H54 (cell line): ENCODE measurements at regions not wholly inside any gene's neighbourhood (a gene's known extent, or its start where the extent isn't known, plus 50 kb on each side); places are given as distances from the start of the nearest gene placed in this dataset.

Experiments used
- DNase-seq: peaks from one replicate; pipeline ENCODE4 v3.0.0; 2011; ENCODE audit warnings: low spot score, mixed read lengths; ENCODE audit not compliant: insufficient read length
- FAIRE-seq: peaks from 3 replicates; lab custom pipeline; 2011; peaks lifted over from hg19 to GRCh38; lab: Jason Lieb, UNC
- POLR2A ChIP-seq: IDR thresholded peaks from 2 replicates; pipeline ENCODE4 v1.6.1; 2011; ENCODE audit warnings: low read depth, mild to moderate bottlenecking, low read length

DNA sequence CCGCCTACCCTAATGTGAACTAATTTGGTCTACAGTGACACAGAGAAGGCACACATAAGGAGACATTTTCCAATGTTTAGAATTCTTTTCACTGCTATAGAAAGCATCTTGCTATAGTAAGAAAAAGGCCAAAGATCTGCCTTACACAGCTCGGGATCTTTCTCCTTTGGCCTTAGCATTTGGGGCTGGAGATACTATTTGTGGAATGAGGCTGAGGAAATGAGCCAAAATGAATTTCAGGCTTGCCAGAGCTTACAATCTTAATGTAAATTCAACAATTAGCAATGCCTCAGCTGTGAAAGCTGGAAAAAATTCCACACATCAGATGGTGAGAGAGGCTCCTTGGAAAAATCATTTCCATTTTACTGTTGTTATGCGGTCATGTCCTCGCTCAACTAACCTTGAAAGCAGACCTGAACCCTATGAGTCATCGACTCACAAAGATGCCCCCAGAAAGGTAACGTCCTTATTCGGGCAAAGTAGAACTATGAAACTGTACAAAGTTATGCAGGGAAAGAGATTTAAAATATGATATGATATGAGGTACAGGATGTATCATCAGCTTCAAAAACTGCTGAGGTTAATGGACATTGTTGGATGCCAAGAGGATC lies 324.5 kb upstream of the NBEA start:
- FAIRE-seq (no peak), DNase-seq (no peak)
- TF ChIP-seq POLR2A = no peak

GRCh38 chr13:34618654-34619053 lies 323.4 kb upstream of the NBEA start:
- no peak for TF ChIP-seq POLR2A
- no peak for FAIRE-seq
- DNase-seq = no peak

- DNase-seq (no peak), FAIRE-seq (no peak)
Observed at GRCh38 chr13:34619326-34619725, 322.7 kb upstream of the NBEA start.

GRCh38 chr13:34620074-34620850 lies 321.8 kb upstream of the NBEA start:
- TF ChIP-seq POLR2A = no peak
- DNase-seq = no peak
- FAIRE-seq = no peak

More at GRCh38 chr13:34619326-34619725, 322.7 kb upstream of the NBEA start:
- TF ChIP-seq POLR2A = no peak

DNA sequence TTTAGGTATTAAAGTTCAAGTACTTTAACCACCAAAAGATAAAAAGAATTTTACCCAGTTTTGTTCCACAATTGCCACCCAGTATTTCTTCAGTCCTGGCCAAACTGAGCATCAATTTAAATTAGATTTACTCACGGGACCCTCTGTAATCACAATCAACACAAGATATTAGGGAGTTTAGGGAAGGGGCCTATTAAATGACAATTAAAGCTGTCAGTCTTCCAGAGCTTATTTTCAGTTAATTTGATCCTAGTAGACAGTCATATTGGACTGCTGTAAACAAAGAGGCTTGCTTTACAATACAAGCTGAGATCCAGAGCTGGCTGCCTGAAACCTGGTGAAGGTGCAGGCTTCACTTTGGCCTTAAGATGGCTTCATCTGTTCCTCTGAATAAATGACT lies 321.2 kb upstream of the NBEA start:
- no peak for TF ChIP-seq POLR2A
- FAIRE-seq = no peak

GRCh38 chr13:34623331-34623730 lies 318.7 kb upstream of the NBEA start:
- DNase-seq = no peak
- no peak for FAIRE-seq
- TF ChIP-seq POLR2A = no peak

More for the DNA sequence above, 321.2 kb upstream of the NBEA start:
- DNase-seq = no peak

- DNase-seq = no peak
- no peak for FAIRE-seq
- no peak for TF ChIP-seq POLR2A
Observed at GRCh38 chr13:34627509-34628208, 314.4 kb upstream of the NBEA start.

- no peak for DNase-seq
- no peak for TF ChIP-seq POLR2A
- FAIRE-seq = no peak
Observed at GRCh38 chr13:34628209-34628682, 313.8 kb upstream of the NBEA start.

DNA sequence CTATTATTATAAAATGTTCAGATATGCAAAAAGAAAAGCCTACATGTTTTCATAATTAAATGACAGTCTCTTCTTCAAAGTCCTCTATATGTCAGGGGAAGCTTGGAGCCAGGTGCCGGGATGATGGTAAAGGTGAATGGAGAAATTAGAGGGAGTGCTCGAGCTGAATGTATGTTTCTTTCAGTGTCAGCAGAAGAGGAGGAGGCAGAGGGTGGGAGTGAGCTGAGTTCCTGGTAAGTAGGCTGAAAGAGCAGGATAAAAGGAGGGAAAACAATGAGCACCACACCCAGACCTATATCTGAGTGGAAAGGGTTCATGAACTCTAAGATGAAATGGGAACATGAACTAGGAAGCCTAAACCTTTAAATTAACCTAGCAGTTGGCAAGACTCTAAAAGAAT lies 307.6 kb upstream of the NBEA start:
- TF ChIP-seq POLR2A = no peak
- FAIRE-seq (no peak), DNase-seq (no peak)

DNA sequence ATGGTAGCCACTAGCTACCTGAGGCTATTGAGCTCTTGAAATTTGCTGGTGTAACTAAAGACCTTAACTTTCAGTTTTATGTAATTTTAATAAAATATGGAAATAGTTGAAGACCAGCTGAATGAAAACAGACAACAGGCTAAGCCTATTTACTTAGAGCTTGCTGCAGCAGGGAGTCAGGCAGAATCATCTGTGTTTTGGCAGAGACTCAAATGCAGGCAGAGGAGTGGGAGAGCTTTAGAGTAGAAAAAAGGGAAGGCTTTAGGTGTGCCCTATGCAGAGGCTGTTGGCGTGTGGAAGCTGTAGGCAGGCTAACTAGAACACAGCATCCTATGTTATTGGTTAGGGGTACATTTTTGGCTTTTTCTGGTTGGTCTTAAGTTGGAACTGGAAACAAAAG lies 304.9 kb upstream of the NBEA start:
- FAIRE-seq (no peak), DNase-seq (no peak)
- no peak for TF ChIP-seq POLR2A

GRCh38 chr13:34637636-34638035 lies 304.4 kb upstream of the NBEA start:
- DNase-seq = no peak
- FAIRE-seq = no peak

GRCh38 chr13:34638897-34639296 lies 303.2 kb upstream of the NBEA start:
- no peak for TF ChIP-seq POLR2A
- no peak for FAIRE-seq

More at GRCh38 chr13:34637636-34638035, 304.4 kb upstream of the NBEA start:
- no peak for TF ChIP-seq POLR2A

DNA sequence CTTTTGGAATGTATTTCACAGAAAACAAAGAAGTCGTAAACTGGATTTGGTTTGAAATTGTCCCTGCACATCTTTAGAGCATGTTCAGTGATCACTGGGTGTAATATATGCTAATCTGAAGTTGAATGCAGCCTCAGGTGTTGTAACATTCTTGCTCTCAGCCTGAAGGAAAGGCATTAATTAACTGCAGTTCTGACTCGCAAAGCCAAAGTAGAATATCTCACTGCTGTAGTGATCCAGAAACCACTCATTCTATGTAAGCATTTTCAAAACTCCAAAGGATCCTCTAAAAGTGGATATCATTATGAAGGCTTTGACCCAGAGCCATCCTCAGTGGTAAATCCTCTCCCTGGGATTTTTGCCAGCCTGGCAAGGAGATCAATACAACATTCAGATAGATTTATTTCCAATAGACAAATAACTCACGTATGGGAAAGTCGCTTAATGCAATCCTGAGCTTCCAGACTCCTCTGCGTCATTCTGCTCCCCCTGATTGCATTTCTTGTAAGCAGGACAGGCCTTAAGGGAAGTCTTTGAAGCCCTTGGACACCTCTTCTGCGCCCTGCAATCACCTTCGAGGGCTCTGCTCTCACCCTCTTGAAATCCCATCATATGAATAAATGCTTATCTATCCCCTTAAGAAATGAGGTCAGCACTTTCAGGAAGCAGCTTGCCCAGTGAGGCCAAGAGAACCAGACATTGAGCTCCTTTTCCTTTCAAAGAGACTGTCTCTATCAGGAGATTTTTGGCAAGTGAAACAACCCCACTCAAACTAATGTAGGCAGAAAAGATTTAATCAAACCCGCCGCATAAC lies 301.7 kb upstream of the NBEA start:
- TF ChIP-seq POLR2A = no peak
- no peak for FAIRE-seq

More at GRCh38 chr13:34638897-34639296, 303.2 kb upstream of the NBEA start:
- DNase-seq = no peak

More for the DNA sequence above, 301.7 kb upstream of the NBEA start:
- no peak for DNase-seq
